ENCODE measurements at regions not wholly inside any gene's neighbourhood (a gene's known extent, or its start where the extent isn't known, plus 50 kb on each side); places are given as distances from the start of the nearest gene placed in this dataset.

DNA sequence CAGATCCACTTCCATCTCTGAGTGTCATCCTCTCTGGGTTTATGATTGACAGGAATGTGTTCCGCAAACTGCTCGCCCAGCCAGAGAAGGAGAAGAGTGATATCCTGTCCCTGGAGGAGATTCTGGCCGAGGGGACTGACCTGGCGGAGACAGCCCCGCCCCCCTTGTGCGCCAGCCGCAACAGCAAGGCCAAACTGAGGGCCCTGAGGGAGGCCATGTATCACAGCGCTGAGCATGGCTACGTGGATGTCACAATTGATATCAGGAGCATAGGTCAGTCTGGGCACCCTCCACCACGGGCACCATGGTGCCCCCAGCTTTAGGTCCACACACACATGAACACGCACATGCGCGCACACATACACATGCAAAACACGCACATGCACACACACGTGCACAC lies 67.5 kb upstream of the PWP1 start:
- Histone ChIP-seq H3K4me1 (no peaks in the 10 kb centered on the region), H3K4me3 (no peak overlapping the region), H3K9me3 (no peaks in the 10 kb centered on the region), H3K27me3 (peaks cover 0 to 4% (median 0%) of the 10 kb centered on the region in 4 donors), H3K36me3 (peaks cover 0 to 97% (median 4%) of the 10 kb centered on the region in 3 donors), H3K27ac (no peak overlapping the region)
- 79 to 97% methylated on average over 5 to 11 of the region's 15 CpGs for WGBS, 2 donors
- no peak for DNase-seq
- no peak for TF ChIP-seq POLR2A (IDR thresholded peaks at IDR 0.05)
- TF ChIP-seq, protein P1, sequence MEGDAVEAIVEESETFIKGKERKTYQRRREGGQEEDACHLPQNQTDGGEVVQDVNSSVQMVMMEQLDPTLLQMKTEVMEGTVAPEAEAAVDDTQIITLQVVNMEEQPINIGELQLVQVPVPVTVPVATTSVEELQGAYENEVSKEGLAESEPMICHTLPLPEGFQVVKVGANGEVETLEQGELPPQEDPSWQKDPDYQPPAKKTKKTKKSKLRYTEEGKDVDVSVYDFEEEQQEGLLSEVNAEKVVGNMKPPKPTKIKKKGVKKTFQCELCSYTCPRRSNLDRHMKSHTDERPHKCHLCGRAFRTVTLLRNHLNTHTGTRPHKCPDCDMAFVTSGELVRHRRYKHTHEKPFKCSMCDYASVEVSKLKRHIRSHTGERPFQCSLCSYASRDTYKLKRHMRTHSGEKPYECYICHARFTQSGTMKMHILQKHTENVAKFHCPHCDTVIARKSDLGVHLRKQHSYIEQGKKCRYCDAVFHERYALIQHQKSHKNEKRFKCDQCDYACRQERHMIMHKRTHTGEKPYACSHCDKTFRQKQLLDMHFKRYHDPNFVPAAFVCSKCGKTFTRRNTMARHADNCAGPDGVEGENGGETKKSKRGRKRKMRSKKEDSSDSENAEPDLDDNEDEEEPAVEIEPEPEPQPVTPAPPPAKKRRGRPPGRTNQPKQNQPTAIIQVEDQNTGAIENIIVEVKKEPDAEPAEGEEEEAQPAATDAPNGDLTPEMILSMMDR (IDR thresholded peaks at IDR 0.05): no peak
- intact Hi-C loops (cut with DNase I): no loop called here

DNA sequence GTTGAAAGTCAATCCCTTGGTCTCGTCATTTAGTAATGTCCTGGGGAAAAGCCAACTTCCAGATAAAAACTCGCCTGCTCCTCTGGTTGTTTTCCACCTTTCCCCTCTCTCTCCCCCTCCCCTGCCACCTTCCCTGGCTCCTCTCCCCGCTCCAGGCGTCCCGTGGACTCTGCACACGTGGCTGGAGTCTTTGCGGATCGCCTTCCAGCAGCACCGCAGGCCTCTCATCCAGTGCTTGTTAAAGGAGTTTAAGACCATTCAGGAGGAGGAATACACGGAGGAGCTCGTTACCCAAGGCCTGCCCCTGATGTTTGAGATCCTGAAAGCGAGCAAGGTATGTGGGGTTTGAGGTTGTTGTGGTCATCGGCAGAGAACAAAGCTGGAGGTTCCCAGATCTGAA lies 65.8 kb upstream of the PWP1 start:
- Histone ChIP-seq H3K27ac (no peak overlapping the region), H3K36me3 (peaks cover 0 to 87% (median 4%) of the 10 kb centered on the region in 3 donors), H3K4me3 (no peak overlapping the region), H3K27me3 (no peaks in the 10 kb centered on the region), H3K9me3 (peaks cover 0 to 7% (median 0%) of the 10 kb centered on the region in 3 donors), H3K4me1 (no peaks in the 10 kb centered on the region)
- intact Hi-C loops (cut with DNase I): no loop called here
- 83 to 87% methylated on average over 10 to 13 of the region's 13 CpGs for WGBS, 2 donors
- DNase-seq: no peak
- TF ChIP-seq, protein P1 (IDR thresholded peaks at IDR 0.05): no peak
- TF ChIP-seq POLR2A (IDR thresholded peaks at IDR 0.05): no peak

DNA sequence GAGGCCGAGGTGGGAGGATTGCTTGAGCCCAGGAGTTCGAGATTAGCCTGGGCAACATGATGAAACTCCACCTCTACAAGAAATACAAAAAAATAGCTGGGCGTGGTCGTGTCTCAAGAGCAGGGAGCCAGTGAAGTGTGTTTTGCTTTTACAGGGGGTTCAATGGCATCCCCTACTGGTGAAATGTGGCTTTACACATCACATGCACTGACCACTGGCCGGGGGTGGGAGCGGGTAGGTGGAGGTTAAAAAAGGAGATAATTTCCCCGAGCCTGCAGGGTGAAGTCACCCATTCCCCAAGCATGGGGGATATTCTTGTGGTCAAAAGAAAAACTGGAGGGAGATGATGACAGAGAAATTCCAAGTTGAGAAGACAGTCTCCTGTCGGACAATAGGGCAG lies 63.6 kb upstream of the PWP1 start:
- Histone ChIP-seq H3K36me3 (peaks cover 0 to 77% (median 4%) of the 10 kb centered on the region in 3 donors), H3K27ac (no peak overlapping the region), H3K4me1 (no peaks in the 10 kb centered on the region), H3K4me3 (no peak overlapping the region), H3K9me3 (peaks cover 0 to 8% (median 0%) of the 10 kb centered on the region in 3 donors), H3K27me3 (no peaks in the 10 kb centered on the region)
- intact Hi-C loops (cut with DNase I): no loop called here
- TF ChIP-seq, protein P1 (IDR thresholded peaks at IDR 0.05): peak in 4 of 6 experiments; percentile 19 to 47 (median 22)
- TF ChIP-seq POLR2A (IDR thresholded peaks at IDR 0.05): no peak
- WGBS, 2 donors: 60 to 74% methylated on average over 8 of the region's 8 CpGs
- DNase-seq: no peak

DNA sequence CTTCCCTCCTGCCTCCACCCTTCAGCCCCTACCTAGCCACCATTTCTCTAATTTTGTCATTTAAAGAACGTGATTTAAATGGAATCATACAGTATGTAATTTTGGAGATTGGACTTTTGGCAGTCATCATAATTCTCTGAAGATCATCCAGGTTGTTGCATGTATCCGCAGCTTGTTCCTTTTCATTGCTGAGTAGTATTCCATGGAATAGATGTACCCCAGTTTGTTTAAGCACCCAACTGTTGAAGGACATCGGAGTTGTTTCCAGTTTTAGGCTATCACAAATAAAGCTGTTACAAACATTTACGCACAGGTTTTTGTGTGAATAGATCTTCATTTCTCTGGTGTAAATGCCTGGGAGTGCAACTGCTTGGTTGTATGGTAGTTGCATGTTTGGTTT lies 61.1 kb upstream of the PWP1 start:
- H3K4me3 ChIP-seq: no peak overlapping the region
- intact Hi-C loops (cut with DNase I): no loop called here
- peaks cover 0 to 76% (median 0%) of the 10 kb centered on the region in 3 donors for H3K36me3 ChIP-seq
- no peaks in the 10 kb centered on the region for H3K27me3 ChIP-seq
- no peak for DNase-seq
- peaks cover 0 to 8% (median 0%) of the 10 kb centered on the region in 3 donors for H3K9me3 ChIP-seq
- no peak overlapping the region for H3K27ac ChIP-seq
- 95 to 97% methylated on average over 4 of the region's 4 CpGs for WGBS, 2 donors
- no peaks in the 10 kb centered on the region for H3K4me1 ChIP-seq
- no peak for TF ChIP-seq POLR2A (IDR thresholded peaks at IDR 0.05)
- TF ChIP-seq, protein P1 (IDR thresholded peaks at IDR 0.05): no peak

DNA sequence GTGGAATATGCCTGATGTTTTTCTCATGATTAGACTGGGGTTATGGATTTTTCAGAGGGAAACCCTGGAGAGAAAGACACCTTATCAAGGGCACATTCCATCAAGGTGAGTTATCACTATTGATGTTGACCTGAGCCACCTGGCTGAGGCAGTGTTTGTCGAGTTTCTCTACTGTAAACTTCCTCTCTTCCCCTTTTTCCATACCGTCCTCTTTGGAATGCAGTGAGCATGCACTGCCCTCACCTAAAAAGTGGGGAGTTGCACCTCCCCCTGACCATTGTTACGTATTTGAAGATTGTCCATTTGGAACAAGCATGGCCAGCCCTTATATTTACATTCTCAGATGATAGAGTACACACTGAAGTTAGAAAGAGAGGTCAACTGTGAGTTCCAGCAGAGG lies 53.9 kb upstream of the PWP1 start:
- TF ChIP-seq, protein P1 (IDR thresholded peaks at IDR 0.05): no peak
- no peak for TF ChIP-seq POLR2A (IDR thresholded peaks at IDR 0.05)
- Histone ChIP-seq H3K27ac (no peak overlapping the region), H3K36me3 (peaks cover 0 to 77% (median 0%) of the 10 kb centered on the region in 3 donors), H3K27me3 (no peaks in the 10 kb centered on the region), H3K9me3 (no peaks in the 10 kb centered on the region), H3K4me1 (peaks cover 0 to 6% (median 0%) of the 10 kb centered on the region in 3 donors), H3K4me3 (no peak overlapping the region)
- whole genome bisulfite sequencing, 2 donors: 69 to 71% methylated on average over 2 to 3 of the region's 3 CpGs
- intact Hi-C loops (cut with DNase I): no loop called here
- DNase-seq: no peak

Measured in esophagus squamous epithelium (tissue), 5 donors.